ENCODE measurements at regions not wholly inside any gene's neighbourhood (a gene's known extent, or its start where the extent isn't known, plus 50 kb on each side); places are given as distances from the start of the nearest gene placed in this dataset.

GRCh38 chr2:126788113-126788512 lies 110.6 kb upstream of the TEX51 start:
- H3K79me2 ChIP-seq (ENCODE audit: insufficient read depth, low read depth, low read length): no peaks in the 10 kb centered on the region
- ChIA-PET POLR2A (no interaction called here), CTCF (ENCODE audit: unreplicated experiment) (no interaction called here)
- no peaks in the 10 kb centered on the region for H3K9me3 ChIP-seq (ENCODE audit: low read length)
- H3K4me2 ChIP-seq (ENCODE audit: low read length): no peak overlapping the region
- no peaks in the 10 kb centered on the region for H3K9me2 ChIP-seq (ENCODE audit: insufficient read depth, low read length)
- TF ChIP-seq EZH2phosphoT487 (IDR thresholded peaks at IDR 0.05; ENCODE audit: borderline replicate concordance, low read depth, low read length): no peak
- BruUV-seq (replicated peaks): no TSS peak
- H3K4me3 ChIP-seq (ENCODE audit: low read depth, low read length, poor library complexity, severe bottlenecking): no peak overlapping the region
- no peaks in the 10 kb centered on the region for H3K4me1 ChIP-seq (ENCODE audit: insufficient read depth, low read length, poor library complexity, severe bottlenecking)
- intact Hi-C loops (cut with micrococcal nuclease; ENCODE audit: unreplicated experiment): no loop called here
- H3K36me3 ChIP-seq (ENCODE audit: insufficient read depth, low read length): no peaks in the 10 kb centered on the region
- H4K20me1 ChIP-seq (ENCODE audit: insufficient read depth, low read length): no peaks in the 10 kb centered on the region
- H2AFZ ChIP-seq (ENCODE audit: low read length): no peak overlapping the region
- no peak for DNase-seq (ENCODE audit: low spot score)
- H3K27ac ChIP-seq (ENCODE audit: low read depth, low read length, poor library complexity, severe bottlenecking): no peak overlapping the region

- TF ChIP-seq CTCF (conservative IDR thresholded peaks at IDR 0.05; ENCODE audit: low read length) (no peak), EZH2phosphoT487 (IDR thresholded peaks at IDR 0.05; ENCODE audit: borderline replicate concordance, low read depth, low read length) (no peak)
- Histone ChIP-seq H3K9me2 (ENCODE audit: insufficient read depth, low read length) (no peaks in the 10 kb centered on the region), H3K79me2 (ENCODE audit: insufficient read depth, low read depth, low read length) (no peaks in the 10 kb centered on the region), H3K9me3 (ENCODE audit: low read length) (no peaks in the 10 kb centered on the region), H3K4me3 (ENCODE audit: low read depth, low read length, poor library complexity, severe bottlenecking) (no peak overlapping the region), H3K27ac (ENCODE audit: low read depth, low read length, poor library complexity, severe bottlenecking) (no peak overlapping the region), H3K36me3 (ENCODE audit: insufficient read depth, low read length) (no peaks in the 10 kb centered on the region), H3K4me1 (ENCODE audit: insufficient read depth, low read length, poor library complexity, severe bottlenecking) (no peaks in the 10 kb centered on the region), H3K4me2 (ENCODE audit: low read length) (no peak overlapping the region), H4K20me1 (ENCODE audit: insufficient read depth, low read length) (no peaks in the 10 kb centered on the region), H2AFZ (ENCODE audit: low read length) (no peak overlapping the region)
- POLR2A ChIA-PET: no interaction called here
- no peak for DNase-seq (ENCODE audit: low spot score)
- CTCF ChIA-PET (ENCODE audit: unreplicated experiment): no interaction called here
- intact Hi-C loops (cut with micrococcal nuclease; ENCODE audit: unreplicated experiment): no loop called here
- no TSS peak for BruUV-seq (replicated peaks)
These were observed 110.0 kb upstream of the TEX51 start for GRCh38 chr2:126788652-126789051.

- H3K36me3 ChIP-seq (ENCODE audit: insufficient read depth, low read length): no peaks in the 10 kb centered on the region
- no peak overlapping the region for H3K27ac ChIP-seq (ENCODE audit: low read depth, low read length, poor library complexity, severe bottlenecking)
- no peak overlapping the region for H3K4me3 ChIP-seq (ENCODE audit: low read depth, low read length, poor library complexity, severe bottlenecking)
- no peaks in the 10 kb centered on the region for H3K9me2 ChIP-seq (ENCODE audit: insufficient read depth, low read length)
- POLR2A ChIA-PET: no interaction called here
- no peak overlapping the region for H3K4me2 ChIP-seq (ENCODE audit: low read length)
- no peaks in the 10 kb centered on the region for H4K20me1 ChIP-seq (ENCODE audit: insufficient read depth, low read length)
- H3K9me3 ChIP-seq (ENCODE audit: low read length): no peaks in the 10 kb centered on the region
- intact Hi-C loops (cut with micrococcal nuclease; ENCODE audit: unreplicated experiment): no loop called here
- H3K4me1 ChIP-seq (ENCODE audit: insufficient read depth, low read length, poor library complexity, severe bottlenecking): no peaks in the 10 kb centered on the region
- no peaks in the 10 kb centered on the region for H3K79me2 ChIP-seq (ENCODE audit: insufficient read depth, low read depth, low read length)
- no TSS peak for BruUV-seq (replicated peaks)
- TF ChIP-seq EZH2phosphoT487 (IDR thresholded peaks at IDR 0.05; ENCODE audit: borderline replicate concordance, low read depth, low read length): no peak
- TF ChIP-seq CTCF (conservative IDR thresholded peaks at IDR 0.05; ENCODE audit: low read length): no peak
- CTCF ChIA-PET (ENCODE audit: unreplicated experiment): no interaction called here
- no peak overlapping the region for H2AFZ ChIP-seq (ENCODE audit: low read length)
- DNase-seq (ENCODE audit: low spot score): no peak
These were observed 107.5 kb upstream of the TEX51 start for GRCh38 chr2:126790987-126791780.

All from OCI-LY7 (cell line).